HepG2 (cell line): ENCODE measurements at regions not wholly inside any gene's neighbourhood (a gene's known extent, or its start where the extent isn't known, plus 50 kb on each side); places are given as distances from the start of the nearest gene placed in this dataset.

Experiments
- ATAC-seq: fragments of 200-7000 bp; cut with Tn5 transposase; 3 replicates; pipeline ENCODE4 v1.9.1; 2020; ENCODE audit warnings: mild to moderate bottlenecking, moderate library complexity
- BruUV-seq: library from RNA; stranded (reverse); fragments of 400-500 nt; replicated peaks from 2 replicates; lab custom pipeline; 2021; lab: Mats Ljungman, UMichigan
- CTCF ChIA-PET: fragments of 300-600 bp; formaldehyde crosslinking; extraction: SDS; loops from one replicate; lab custom pipeline; 2021; ENCODE audit warnings: low total read pairs, inconsistent platforms, low intra/inter-chr PET ratio; lab: Yijun Ruan, JAX
- POLR2A ChIA-PET: fragments of 350-600 bp; sonication (Branson Sonifier 250); formaldehyde crosslinking; loops from one replicate; lab custom pipeline; 2020; ENCODE audit warnings: antibody characterized with exemption, inconsistent platforms; lab: Yijun Ruan, JAX
- DNase-seq: peaks from one replicate; pipeline ENCODE4 v3.0.0-alpha.2; 2015; ENCODE audit warnings: low spot score
- FAIRE-seq: peaks from 3 replicates; lab custom pipeline; 2011; peaks lifted over from hg19 to GRCh38; lab: Jason Lieb, UNC
- H2AFZ ChIP-seq: one replicate; pipeline ENCODE4 v1.6.1; 2011; ENCODE audit warnings: low read length, inconsistent platforms
- H3K27ac ChIP-seq: fragments of 300-600 bp; 3 replicates; pipeline ENCODE4 v1.8.0; 2011; ENCODE audit warnings: mixed run types, mild to moderate bottlenecking, mixed read lengths, low read length, inconsistent platforms; ENCODE audit not compliant: insufficient read depth; ENCODE audit errors: extremely low read length
- H3K27me3 ChIP-seq, 2 experiments: fragments of 200-600 bp in 1 of 2; 2 replicates in 1 of 2; 3 replicates in 1 of 2; pipeline versions ENCODE4 v1.6.0 to v1.8.0; 2011; ENCODE audit warnings: low read length in 2 of 2, mild to moderate bottlenecking in 2 of 2, moderate library complexity in 2 of 2, inconsistent platforms in 1 of 2; ENCODE audit not compliant: insufficient read depth in 2 of 2, control insufficient read depth in 1 of 2
- H3K36me3 ChIP-seq, 2 experiments: fragments of 200-600 bp in 1 of 2; replicated peaks in 1 of 2; 2 replicates in 1 of 2; 3 replicates in 1 of 2; pipeline versions ENCODE4 v1.5.1 to v1.8.0; 2011; ENCODE audit warnings: low read length in 2 of 2, inconsistent platforms in 1 of 2; ENCODE audit not compliant: insufficient read depth in 2 of 2, control insufficient read depth in 1 of 2
- H3K4me1 ChIP-seq: 2 replicates; pipeline ENCODE4 v1.5.1; 2012; ENCODE audit warnings: low read length, inconsistent platforms; ENCODE audit not compliant: insufficient read depth
- H3K4me2 ChIP-seq: 2 replicates; pipeline ENCODE4 v1.6.0; 2011; ENCODE audit warnings: low read depth, low read length, inconsistent platforms
- H3K4me3 ChIP-seq, 3 experiments: fragments of 200-600 bp in 1 of 3; sonication (generic), shearing (Covaris generic) in 1 of 3; replicated peaks in 1 of 3; 2 replicates each; pipeline ENCODE4 v1.5.1; 2011 to 2016; ENCODE audit warnings: low read length in 3 of 3, inconsistent platforms in 2 of 3, low read depth in 2 of 3, mild to moderate bottlenecking in 2 of 3, control low read depth in 1 of 3, mixed read lengths in 1 of 3; ENCODE audit not compliant: insufficient read depth in 1 of 3
- H3K79me2 ChIP-seq: one replicate; pipeline ENCODE4 v1.6.1; 2011; ENCODE audit warnings: low read length, inconsistent platforms; ENCODE audit not compliant: insufficient read depth
- H3K9ac ChIP-seq: 2 replicates; pipeline ENCODE4 v1.6.0; 2011; ENCODE audit warnings: mild to moderate bottlenecking, low read depth, low read length, inconsistent platforms; ENCODE audit not compliant: insufficient read depth
- H3K9me3 ChIP-seq: 2 replicates; pipeline ENCODE4 v1.5.1; 2012; ENCODE audit warnings: mild to moderate bottlenecking, low read length
- H4K20me1 ChIP-seq: 2 replicates; pipeline ENCODE4 v1.6.0; 2011; ENCODE audit warnings: inconsistent platforms, mild to moderate bottlenecking, low read length, moderate library complexity; ENCODE audit not compliant: insufficient read depth
- DNMT1 ChIP-seq: sonication (generic); formaldehyde crosslinking; IDR thresholded peaks from 2 replicates; pipeline ENCODE4 v1.5.1; 2020; ENCODE audit warnings: mild to moderate bottlenecking, missing genetic modification reagents
- NFKBIZ ChIP-seq: IDR thresholded peaks from 2 replicates; pipeline ENCODE4 v1.6.1; 2018; ENCODE audit warnings: missing genetic modification reagents, missing compliant biosample characterization
- NPAS2 ChIP-seq: sonication (generic); formaldehyde crosslinking; IDR thresholded peaks from 2 replicates; pipeline ENCODE4 v1.8.0; 2022; ENCODE audit warnings: mild to moderate bottlenecking, missing genetic modification reagents, borderline replicate concordance
- RFX1 ChIP-seq: fragments of 450-650 bp; IDR thresholded peaks from 2 replicates; pipeline ENCODE4 v1.6.1; 2017
- SSRP1 ChIP-seq: IDR thresholded peaks from 2 replicates; pipeline ENCODE4 v1.6.1; 2016; ENCODE audit warnings: control low read depth
- ZC3H13 ChIP-seq: sonication (generic); formaldehyde crosslinking; IDR thresholded peaks from 2 replicates; pipeline ENCODE4 v1.8.1; 2023; ENCODE audit warnings: mild to moderate bottlenecking, missing genetic modification reagents, moderate library complexity
- ZNF138 ChIP-seq: sonication (generic); formaldehyde crosslinking; IDR thresholded peaks from 2 replicates; pipeline ENCODE4 v1.5.0; 2020; ENCODE audit warnings: mild to moderate bottlenecking, low read depth, missing genetic modification reagents
- ZNF556 ChIP-seq: sonication (generic); formaldehyde crosslinking; IDR thresholded peaks from 2 replicates; pipeline ENCODE4 v1.4.0; 2020; ENCODE audit warnings: mild to moderate bottlenecking, missing genetic modification reagents, borderline replicate concordance
- ZNF773 ChIP-seq: sonication (generic); formaldehyde crosslinking; IDR thresholded peaks from 2 replicates; pipeline ENCODE4 v1.4.0; 2020; ENCODE audit warnings: missing genetic modification reagents, borderline replicate concordance
- ZNF775 ChIP-seq: sonication (generic); formaldehyde crosslinking; IDR thresholded peaks from 2 replicates; pipeline ENCODE4 v1.4.0; 2020; ENCODE audit warnings: missing genetic modification reagents, mild to moderate bottlenecking, moderate library complexity, borderline replicate concordance
- WGBS: methylation state at CpG from one replicate; pipeline ENCODE4 v1.1.6; 2017; ENCODE audit warnings: low lambda C conversion rate; 5-methylcytosine and 5-hydroxymethylcytosine counted together
- in situ Hi-C: cut with HindIII; loops from 2 replicates; pipeline ENCODE4 v1.10.0; 2017; ENCODE audit warnings: low pct_unique_long_range_greater_than_20kb; ENCODE audit not compliant: extremely low pct_ligation_motif_present
- intact Hi-C: fragments of 100-400 bp; cut with micrococcal nuclease; formaldehyde crosslinking; loops from one replicate; pipeline ENCODE4 v1.10.0; 2022; ENCODE audit not compliant: unreplicated experiment
- TF ChIP-seq, protein P1 (sequence below): sonication (generic); IDR thresholded peaks from 2 replicates; pipeline ENCODE4 v1.6.1; 2016; ENCODE audit warnings: low read depth, borderline replicate concordance
- TF ChIP-seq, protein P2 (sequence below): sonication (generic); formaldehyde crosslinking; IDR thresholded peaks from 2 replicates; pipeline ENCODE4 v1.4.0; 2020; ENCODE audit warnings: missing genetic modification reagents

DNA sequence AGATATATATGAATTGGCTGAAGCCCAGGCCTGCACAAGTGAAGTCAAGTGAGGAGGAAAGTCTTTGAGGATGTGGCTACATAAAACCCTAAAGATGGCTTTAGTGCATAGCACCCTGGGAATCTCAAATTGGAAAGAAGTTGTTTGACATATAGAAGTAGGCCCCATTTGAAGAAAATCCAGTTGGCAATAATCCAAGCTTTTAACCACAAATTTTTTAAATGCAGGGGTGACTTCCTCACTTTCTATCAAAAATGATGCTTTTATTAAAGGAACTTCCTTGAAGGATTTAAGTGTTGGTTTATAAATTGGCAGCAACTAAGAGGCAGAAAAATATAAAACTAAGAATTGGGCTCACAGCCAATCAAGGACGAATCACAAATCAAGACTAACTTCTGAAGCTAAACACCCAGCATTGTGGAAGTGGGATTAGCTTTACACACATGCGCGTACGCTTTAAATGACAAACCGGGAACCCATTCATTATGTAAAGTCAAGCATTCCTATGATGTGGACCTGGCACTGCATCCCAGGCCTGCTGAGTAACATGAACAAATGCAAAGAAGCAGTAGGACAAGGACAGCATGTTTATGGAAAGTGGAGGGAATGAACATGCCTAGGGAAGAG lies 63.3 kb downstream of the NOG start:
- H3K27ac ChIP-seq = no peak overlapping the region
- H3K4me1 ChIP-seq = no peaks in the 10 kb centered on the region
- in situ Hi-C loops (no loop called here), intact Hi-C loops (no loop called here)
- no peaks in the 10 kb centered on the region; a peak in 1 of 5 replicates for H3K27me3 ChIP-seq
- BruUV-seq = no TSS peak
- ChIA-PET POLR2A (no interaction called here), CTCF (no interaction called here)
- no peak overlapping the region for H2AFZ ChIP-seq
- H3K4me3 ChIP-seq = no peak overlapping the region
- H3K4me2 ChIP-seq = no peak overlapping the region
- H3K36me3 ChIP-seq = no peaks in the 10 kb centered on the region
- no peak overlapping the region for H3K9ac ChIP-seq
- H3K9me3 ChIP-seq = no peaks in the 10 kb centered on the region
- ATAC-seq (no peak), DNase-seq (no peak), FAIRE-seq (no peak)
- H4K20me1 ChIP-seq = no peaks in the 10 kb centered on the region
- no peaks in the 10 kb centered on the region for H3K79me2 ChIP-seq
- TF ChIP-seq ZNF773 (CRISPR knock-in tag) = no peak
- TF ChIP-seq ZC3H13 (CRISPR knock-in tag) = no peak
- no peak for TF ChIP-seq ZNF556 (CRISPR knock-in tag)
- TF ChIP-seq ZNF775 (CRISPR knock-in tag) = no peak
- no peak for TF ChIP-seq NFKBIZ (CRISPR knock-in tag)
- no peak for TF ChIP-seq NPAS2 (CRISPR knock-in tag)
- TF ChIP-seq, protein P1, sequence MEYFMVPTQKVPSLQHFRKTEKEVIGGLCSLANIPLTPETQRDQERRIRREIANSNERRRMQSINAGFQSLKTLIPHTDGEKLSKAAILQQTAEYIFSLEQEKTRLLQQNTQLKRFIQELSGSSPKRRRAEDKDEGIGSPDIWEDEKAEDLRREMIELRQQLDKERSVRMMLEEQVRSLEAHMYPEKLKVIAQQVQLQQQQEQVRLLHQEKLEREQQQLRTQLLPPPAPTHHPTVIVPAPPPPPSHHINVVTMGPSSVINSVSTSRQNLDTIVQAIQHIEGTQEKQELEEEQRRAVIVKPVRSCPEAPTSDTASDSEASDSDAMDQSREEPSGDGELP = no peak
- no peak for TF ChIP-seq RFX1
- no peak for TF ChIP-seq SSRP1 (CRISPR knock-in tag)
- 75% methylated on average over 5 of the region's 5 CpGs for WGBS

DNA sequence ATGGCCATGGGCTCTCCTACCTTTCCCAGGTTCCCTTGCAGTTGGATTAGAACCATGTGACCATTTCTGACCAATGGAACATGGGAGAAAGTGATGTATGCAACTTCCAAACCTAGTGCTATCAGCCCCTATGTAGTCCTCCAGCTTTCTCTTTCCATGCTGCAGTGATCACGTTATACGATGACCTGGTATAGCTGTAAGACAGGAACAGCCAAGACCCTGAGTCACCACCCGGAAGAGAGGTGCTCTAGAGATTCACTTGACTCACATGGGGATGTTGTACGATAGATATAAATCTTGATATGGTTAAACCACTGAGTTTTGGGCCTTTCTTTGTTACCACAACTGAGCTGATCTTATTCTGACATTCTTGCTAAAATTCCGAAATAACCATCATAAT lies 65.1 kb downstream of the NOG start:
- no peaks in the 10 kb centered on the region for H4K20me1 ChIP-seq
- in situ Hi-C loops (no loop called here), intact Hi-C loops (no loop called here)
- H3K9me3 ChIP-seq = no peaks in the 10 kb centered on the region
- ChIA-PET POLR2A (no interaction called here), CTCF (no interaction called here)
- H3K79me2 ChIP-seq = no peaks in the 10 kb centered on the region
- TF ChIP-seq, protein P2, sequence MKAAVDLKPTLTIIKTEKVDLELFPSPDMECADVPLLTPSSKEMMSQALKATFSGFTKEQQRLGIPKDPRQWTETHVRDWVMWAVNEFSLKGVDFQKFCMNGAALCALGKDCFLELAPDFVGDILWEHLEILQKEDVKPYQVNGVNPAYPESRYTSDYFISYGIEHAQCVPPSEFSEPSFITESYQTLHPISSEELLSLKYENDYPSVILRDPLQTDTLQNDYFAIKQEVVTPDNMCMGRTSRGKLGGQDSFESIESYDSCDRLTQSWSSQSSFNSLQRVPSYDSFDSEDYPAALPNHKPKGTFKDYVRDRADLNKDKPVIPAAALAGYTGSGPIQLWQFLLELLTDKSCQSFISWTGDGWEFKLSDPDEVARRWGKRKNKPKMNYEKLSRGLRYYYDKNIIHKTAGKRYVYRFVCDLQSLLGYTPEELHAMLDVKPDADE (CRISPR knock-in tag) = no peak
- TF ChIP-seq DNMT1 (no peak), ZNF138 (CRISPR knock-in tag) (no peak)
- no peaks in the 10 kb centered on the region for H3K36me3 ChIP-seq
- no peak overlapping the region for H3K27ac ChIP-seq
- peaks cover 0 to 7% of the 10 kb centered on the region in 2 experiments; a peak in 1 of 5 replicates for H3K27me3 ChIP-seq
- 29% methylated on average over 5 of the region's 5 CpGs for WGBS
- no peak overlapping the region for H2AFZ ChIP-seq
- H3K4me1 ChIP-seq = no peaks in the 10 kb centered on the region
- DNase-seq = no peak
- H3K9ac ChIP-seq = no peak overlapping the region
- no peak for ATAC-seq
- H3K4me2 ChIP-seq = no peak overlapping the region
- FAIRE-seq = no peak
- no TSS peak for BruUV-seq
- no peak overlapping the region for H3K4me3 ChIP-seq
